DOHH2 (cell line): ENCODE measurements at regions not wholly inside any gene's neighbourhood (a gene's known extent, or its start where the extent isn't known, plus 50 kb on each side); places are given as distances from the start of the nearest gene placed in this dataset.
"Not testable (repeated sequence)": the region's sequence is repeated elsewhere in the genome, so short reads cannot be mapped to it uniquely, and the experiment has no call there.

ENCODE experiments used
- H3F3A ChIP-seq: fragments of 200-600 bp; sonication (generic), shearing (Covaris generic); 2 replicates; pipeline ENCODE4 v1.6.0; 2016; ENCODE audit warnings: antibody characterized with exemption, mild to moderate bottlenecking; ENCODE audit not compliant: control insufficient read depth, insufficient read depth
- H3K27ac ChIP-seq: fragments of 200-600 bp; sonication (generic); 2 replicates; pipeline ENCODE4 v1.5.1; 2014; ENCODE audit warnings: low read depth, mild to moderate bottlenecking, low read length, moderate library complexity
- H3K27me3 ChIP-seq: fragments of 200-600 bp; sonication (generic); 2 replicates; pipeline ENCODE4 v1.6.1; 2014; ENCODE audit warnings: mild to moderate bottlenecking, low read length, mixed read lengths; ENCODE audit not compliant: control insufficient read depth
- H3K36me3 ChIP-seq: fragments of 200-600 bp; sonication (generic); 2 replicates; pipeline ENCODE4 v1.6.1; 2014; ENCODE audit warnings: mild to moderate bottlenecking, low read length, moderate library complexity, mixed read lengths; ENCODE audit not compliant: control insufficient read depth
- H3K4me1 ChIP-seq: fragments of 200-600 bp; sonication (generic); 2 replicates; pipeline ENCODE4 v1.6.1; 2014; ENCODE audit warnings: mild to moderate bottlenecking, low read length, mixed read lengths; ENCODE audit not compliant: control insufficient read depth
- H3K4me2 ChIP-seq: fragments of 200-600 bp; sonication (generic); 2 replicates; pipeline ENCODE4 v1.6.0; 2014; ENCODE audit warnings: mild to moderate bottlenecking, low read length, moderate library complexity
- H3K4me3 ChIP-seq: fragments of 200-600 bp; sonication (generic); 2 replicates; pipeline ENCODE4 v1.5.1; 2014; ENCODE audit warnings: mild to moderate bottlenecking, low read length, mixed read lengths
- H3K79me2 ChIP-seq: fragments of 200-600 bp; sonication (generic); 2 replicates; pipeline ENCODE4 v1.6.1; 2014; ENCODE audit warnings: mild to moderate bottlenecking, low read length, mixed read lengths; ENCODE audit not compliant: control insufficient read depth
- H3K9me2 ChIP-seq: fragments of 200-600 bp; sonication (generic); replicated peaks from 2 replicates; pipeline ENCODE4 v1.6.1; 2014; ENCODE audit warnings: mild to moderate bottlenecking, low read length, mixed read lengths; ENCODE audit not compliant: control insufficient read depth
- H3K9me3 ChIP-seq: fragments of 200-600 bp; sonication (generic); 2 replicates; pipeline ENCODE4 v1.6.1; 2014; ENCODE audit warnings: antibody characterized with exemption, low read length, mixed read lengths; ENCODE audit not compliant: control insufficient read depth, insufficient read depth
- H4K20me1 ChIP-seq: fragments of 200-600 bp; sonication (generic); 2 replicates; pipeline ENCODE4 v1.6.0; 2014; ENCODE audit warnings: low read depth, mild to moderate bottlenecking, antibody characterized with exemption, low read length, moderate library complexity; ENCODE audit not compliant: control insufficient read depth, insufficient read depth
- CTCF ChIP-seq: fragments of 200-600 bp; sonication (generic); IDR thresholded peaks from one replicate; pipeline ENCODE4 v1.5.1; 2014; ENCODE audit warnings: antibody characterized with exemption, mild to moderate bottlenecking, low read depth, low read length; ENCODE audit not compliant: poor library complexity, severe bottlenecking
- EZH2phosphoT487 ChIP-seq: fragments of 200-600 bp; sonication (generic); IDR thresholded peaks from 2 replicates; pipeline ENCODE4 v1.6.1; 2017; ENCODE audit warnings: borderline replicate concordance, mild to moderate bottlenecking, antibody characterized with exemption, low read length, moderate library complexity, mixed read lengths

- Histone ChIP-seq H3K9me2 (no peaks in the 10 kb centered on the region), H3K4me2 (no peak overlapping the region)
- TF ChIP-seq EZH2phosphoT487 (no peak), CTCF (no peak)
Observed at GRCh38 chr1:219100059-219100458, 73.6 kb upstream of the LYPLAL1 start.

GRCh38 chr1:219102466-219102865, 71.2 kb upstream of the LYPLAL1 start:
- not testable (repeated sequence) for H3K4me2 ChIP-seq, H3K79me2 ChIP-seq, H4K20me1 ChIP-seq, H3F3A ChIP-seq, H3K4me1 ChIP-seq, H3K9me2 ChIP-seq, H3K9me3 ChIP-seq, H3K36me3 ChIP-seq, H3K27ac ChIP-seq, H3K27me3 ChIP-seq, H3K4me3 ChIP-seq

More at GRCh38 chr1:219100059-219100458, 73.6 kb upstream of the LYPLAL1 start:
- Histone ChIP-seq H3K36me3 (no peaks in the 10 kb centered on the region), H3K27me3 (no peaks in the 10 kb centered on the region), H3K27ac (no peak overlapping the region), H3K4me3 (no peak overlapping the region), H3K79me2 (no peaks in the 10 kb centered on the region), H4K20me1 (no peaks in the 10 kb centered on the region), H3K9me3 (no peaks in the 10 kb centered on the region), H3F3A (no peaks in the 10 kb centered on the region), H3K4me1 (peaks cover 6% of the 10 kb centered on the region)

- Histone ChIP-seq H3F3A (no peaks in the 10 kb centered on the region), H3K4me2 (no peak overlapping the region), H4K20me1 (no peaks in the 10 kb centered on the region), H3K4me3 (no peak overlapping the region), H3K9me2 (no peaks in the 10 kb centered on the region), H3K9me3 (no peaks in the 10 kb centered on the region), H3K4me1 (peaks cover 6% of the 10 kb centered on the region), H3K79me2 (no peaks in the 10 kb centered on the region), H3K27me3 (no peaks in the 10 kb centered on the region), H3K27ac (no peak overlapping the region), H3K36me3 (no peaks in the 10 kb centered on the region)
- TF ChIP-seq CTCF (no peak), EZH2phosphoT487 (no peak)
Observed at GRCh38 chr1:219105893-219106292, 67.8 kb upstream of the LYPLAL1 start.

GRCh38 chr1:219109424-219110018, 64.2 kb upstream of the LYPLAL1 start:
- no peak overlapping the region for H3K4me3 ChIP-seq
- no peaks in the 10 kb centered on the region for H4K20me1 ChIP-seq
- H3K36me3 ChIP-seq = no peaks in the 10 kb centered on the region
- H3K4me1 ChIP-seq = peaks cover 6% of the 10 kb centered on the region
- no peaks in the 10 kb centered on the region for H3K9me3 ChIP-seq
- no peak overlapping the region for H3K27ac ChIP-seq
- H3K4me2 ChIP-seq = no peak overlapping the region
- H3K27me3 ChIP-seq = no peaks in the 10 kb centered on the region
- TF ChIP-seq CTCF = no peak
- no peak for TF ChIP-seq EZH2phosphoT487
- H3K9me2 ChIP-seq = no peaks in the 10 kb centered on the region
- H3F3A ChIP-seq = no peaks in the 10 kb centered on the region
- H3K79me2 ChIP-seq = no peaks in the 10 kb centered on the region
